ENCODE measurements at regions not wholly inside any gene's neighbourhood (a gene's known extent, or its start where the extent isn't known, plus 50 kb on each side); places are given as distances from the start of the nearest gene placed in this dataset.
"Not testable (repeated sequence)": the region's sequence is repeated elsewhere in the genome, so short reads cannot be mapped to it uniquely, and the experiment has no call there.

- DNase-seq: no peak
Observed at GRCh38 chrX:147468600-147468999, 443.1 kb upstream of the FMR1 start.

GRCh38 chrX:147476008-147476407 is 435.7 kb upstream of the FMR1 start:
- peak; percentile 9 to 32 (median 15) for DNase-seq

- DNase-seq: no peak
Observed at GRCh38 chrX:147478899-147479298, 432.8 kb upstream of the FMR1 start.

DNA sequence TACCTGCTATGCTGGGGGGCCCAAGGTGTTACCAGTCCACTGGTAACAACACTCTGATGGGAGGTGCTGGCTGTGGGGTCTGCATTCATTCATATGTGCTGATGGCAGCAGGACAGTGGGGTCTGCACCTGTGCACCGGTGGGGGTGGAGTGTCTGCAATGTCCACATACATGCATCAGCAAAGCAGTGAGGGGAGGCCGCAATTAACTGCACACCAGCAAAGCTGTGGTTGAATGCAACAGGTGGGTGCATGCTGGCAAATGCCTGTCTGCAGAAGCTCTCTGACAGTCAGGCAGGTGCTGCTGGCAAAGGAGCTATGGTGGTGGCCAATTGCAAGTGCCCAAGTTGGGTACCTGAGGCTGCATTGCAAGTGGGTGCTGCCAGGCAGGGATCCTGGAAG is 426.5 kb upstream of the FMR1 start:
- DNase-seq: no peak

GRCh38 chrX:147494365-147494764 is 417.4 kb upstream of the FMR1 start:
- no peak for DNase-seq

DNA sequence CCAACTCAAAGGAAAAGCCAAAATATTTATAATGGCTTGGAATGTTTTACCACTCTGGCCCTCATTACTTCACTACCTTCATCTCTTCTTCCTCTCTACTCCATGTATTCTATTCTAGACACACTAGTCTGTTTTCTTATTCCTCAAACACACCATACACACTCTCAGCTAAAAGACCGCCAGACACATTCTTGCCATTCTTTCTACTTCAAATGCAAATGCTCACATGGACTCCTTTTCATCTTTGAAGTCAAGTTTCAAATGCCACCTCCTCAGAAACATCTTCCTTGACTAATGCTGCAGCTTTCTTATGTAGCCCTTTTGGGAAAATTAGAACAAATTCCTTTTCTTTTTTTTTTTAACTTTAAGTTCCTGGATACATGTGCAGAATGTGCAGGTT is 412.9 kb upstream of the FMR1 start:
- DNase-seq: no peak

DNA sequence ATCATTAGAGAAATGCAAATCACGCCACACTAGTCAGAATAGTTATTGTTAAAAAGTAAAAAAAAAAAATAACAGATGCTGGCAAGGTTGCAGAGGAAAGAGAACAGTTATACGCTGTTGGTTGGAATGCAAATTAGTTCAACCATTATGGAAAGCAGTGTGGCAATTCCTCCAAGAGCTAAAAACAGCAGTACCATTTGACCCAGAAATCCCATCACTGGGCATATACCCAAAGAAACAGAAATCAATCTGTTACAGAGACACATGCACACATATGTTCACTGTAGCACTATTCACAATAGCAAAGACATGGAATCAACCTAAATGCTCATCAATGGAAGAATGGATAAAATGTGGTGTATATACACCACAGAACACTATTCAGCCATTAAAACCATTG is 388.7 kb upstream of the FMR1 start:
- DNase-seq: no peak

DNA sequence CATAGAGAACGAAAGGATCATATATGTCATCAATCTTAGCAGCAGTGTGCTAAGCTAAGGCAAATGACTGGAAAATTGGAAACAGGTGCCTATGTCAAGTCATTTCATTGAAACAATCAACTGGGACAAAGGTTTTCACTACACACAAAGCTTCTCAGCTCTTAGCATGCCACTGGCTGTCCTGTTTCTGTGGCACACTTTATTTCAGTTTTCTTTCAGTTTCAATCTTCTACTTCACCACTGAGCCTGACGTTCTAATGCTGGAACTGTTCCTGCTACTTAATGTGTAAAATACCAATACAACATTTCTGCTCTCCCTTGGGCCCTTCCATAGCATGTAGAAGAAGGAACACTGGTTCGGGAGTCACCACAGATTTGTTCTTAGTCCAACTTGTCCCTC is 378.3 kb upstream of the FMR1 start:
- no peak for DNase-seq

- DNase-seq: no peak
Observed at GRCh38 chrX:147537172-147537571, 374.5 kb upstream of the FMR1 start.

DNA sequence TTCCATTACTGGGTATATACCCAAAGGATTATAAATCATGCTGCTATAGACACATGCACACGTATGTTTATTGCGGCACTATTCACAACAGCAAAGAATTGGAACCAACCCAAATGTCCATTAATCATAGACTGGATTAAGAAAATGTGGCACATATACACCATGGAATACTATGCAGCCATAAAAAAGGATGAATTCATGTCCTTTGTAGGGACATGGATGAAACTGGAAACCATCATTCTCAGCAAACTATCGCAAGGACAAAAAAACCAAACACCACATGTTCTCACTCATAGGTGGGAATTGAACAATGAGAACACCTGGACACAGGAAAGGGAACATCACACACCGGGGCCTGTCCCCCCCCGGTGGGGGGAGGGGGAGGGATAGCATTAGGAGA is 363.7 kb upstream of the FMR1 start:
- DNase-seq: not testable (repeated sequence)

GRCh38 chrX:147550217-147550616 is 361.5 kb upstream of the FMR1 start:
- peak in 2 of 3 experiments; percentile 10 to 37 for DNase-seq

DNA sequence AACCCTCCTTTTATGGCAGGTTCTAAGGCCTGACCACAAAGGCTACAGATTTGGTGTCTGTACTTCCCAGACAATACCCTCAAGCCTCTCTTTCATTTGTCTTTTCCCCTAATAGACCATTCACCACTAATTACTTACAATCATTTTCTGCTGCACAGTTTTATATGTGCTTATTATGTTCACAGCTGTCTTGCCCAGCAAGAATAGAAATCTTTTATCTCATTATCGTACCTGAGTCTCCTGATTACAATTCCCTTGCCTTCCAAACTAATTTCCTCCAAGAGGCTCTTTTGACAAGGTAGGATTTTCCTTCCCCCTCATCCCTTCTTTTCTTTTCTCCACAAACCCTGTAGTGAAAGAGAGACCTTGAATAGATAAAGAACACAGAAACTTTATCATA is 352.5 kb upstream of the FMR1 start:
- DNase-seq: no peak

GRCh38 chrX:147565237-147565636 is 346.5 kb upstream of the FMR1 start:
- DNase-seq: no peak

DNA sequence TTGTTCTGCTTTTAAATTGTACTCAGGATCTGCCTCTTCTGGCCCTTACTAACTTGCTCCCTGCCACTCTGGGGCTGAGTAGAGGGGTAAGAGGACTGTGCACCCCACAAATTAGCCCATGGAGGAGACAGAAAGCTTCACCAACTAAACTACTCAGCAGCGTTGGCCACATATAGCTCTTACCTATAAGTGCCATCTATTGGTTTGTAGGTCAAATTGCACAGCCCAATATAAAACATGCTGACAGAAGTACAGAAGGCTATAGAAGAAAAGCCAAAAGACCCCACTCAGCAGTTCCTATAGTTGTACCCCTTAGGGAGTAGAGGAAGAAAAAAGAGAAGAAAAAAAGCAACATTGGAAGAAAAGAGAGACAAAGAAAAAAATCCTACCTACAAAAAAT is 341.2 kb upstream of the FMR1 start:
- DNase-seq: no peak

GRCh38 chrX:147573266-147573665 is 338.5 kb upstream of the FMR1 start:
- DNase-seq: no peak

DNA sequence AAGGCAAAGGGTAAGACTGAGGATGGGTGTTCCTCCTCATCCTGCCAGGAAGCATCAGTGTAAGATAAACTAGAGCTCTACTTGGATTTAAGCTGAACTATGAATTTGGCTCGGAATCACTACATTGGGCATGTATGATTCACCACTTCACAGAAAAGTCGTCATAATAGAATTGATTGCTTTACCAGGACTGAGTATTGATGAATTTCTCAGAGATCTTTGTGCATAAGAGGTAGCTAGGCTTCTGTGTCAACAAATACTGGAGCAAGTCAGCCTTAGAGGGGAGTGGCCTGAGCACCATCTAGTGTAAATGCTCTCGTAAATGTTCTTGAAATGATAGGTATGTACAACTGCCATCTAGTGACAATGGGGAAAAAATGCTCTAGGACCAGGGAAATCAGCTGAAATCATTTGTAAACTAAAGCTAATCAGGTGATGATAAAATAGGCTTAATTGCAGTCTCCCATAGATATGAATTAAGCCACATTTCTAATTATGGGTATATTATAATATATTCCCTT is 309.5 kb upstream of the FMR1 start:
- DNase-seq: peak in 1 of 3 experiments; percentile 20

GRCh38 chrX:147626605-147627004 is 285.1 kb upstream of the FMR1 start:
- no peak for DNase-seq

- DNase-seq: no peak
Observed at GRCh38 chrX:147635186-147635585, 276.5 kb upstream of the FMR1 start.

- DNase-seq: no peak
Observed at GRCh38 chrX:147637190-147637589, 274.5 kb upstream of the FMR1 start.

DNA sequence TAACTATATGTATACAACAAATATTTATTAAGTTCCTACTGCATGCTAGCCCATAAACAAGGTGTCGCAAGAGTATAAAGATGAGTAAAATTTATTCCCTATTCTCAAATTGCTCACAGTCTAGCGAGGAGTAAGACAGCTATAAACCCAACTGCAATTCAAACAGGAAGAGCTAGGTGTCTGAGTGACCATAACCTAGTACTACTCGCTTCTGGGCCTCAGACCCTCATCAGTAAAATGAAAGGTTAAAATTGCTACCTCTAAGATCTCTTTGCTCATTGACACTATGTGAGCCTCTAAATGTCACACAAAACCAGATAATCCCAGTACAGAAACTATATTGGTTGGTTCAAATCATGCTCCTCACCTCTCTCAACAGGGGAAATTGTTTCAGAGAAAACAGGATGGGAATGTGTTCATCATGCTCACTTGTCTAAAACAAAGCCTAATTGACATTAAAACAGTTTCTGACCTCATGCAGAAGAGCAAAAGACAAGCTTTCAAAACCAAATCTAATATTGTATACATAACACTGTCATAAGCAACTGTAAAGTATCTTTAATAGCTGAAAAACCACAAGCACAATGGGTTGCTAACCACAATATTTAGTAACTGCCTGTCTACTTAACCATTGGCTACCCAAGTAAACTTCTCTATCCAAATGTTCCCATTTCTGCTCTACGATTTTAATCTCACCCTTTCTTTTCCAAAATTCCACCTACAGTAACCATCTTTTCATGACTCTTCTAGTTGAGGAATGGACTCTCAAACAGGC is 264.6 kb upstream of the FMR1 start:
- no peak for DNase-seq

GRCh38 chrX:147675819-147676218 is 235.9 kb upstream of the FMR1 start:
- DNase-seq: no peak

DNA sequence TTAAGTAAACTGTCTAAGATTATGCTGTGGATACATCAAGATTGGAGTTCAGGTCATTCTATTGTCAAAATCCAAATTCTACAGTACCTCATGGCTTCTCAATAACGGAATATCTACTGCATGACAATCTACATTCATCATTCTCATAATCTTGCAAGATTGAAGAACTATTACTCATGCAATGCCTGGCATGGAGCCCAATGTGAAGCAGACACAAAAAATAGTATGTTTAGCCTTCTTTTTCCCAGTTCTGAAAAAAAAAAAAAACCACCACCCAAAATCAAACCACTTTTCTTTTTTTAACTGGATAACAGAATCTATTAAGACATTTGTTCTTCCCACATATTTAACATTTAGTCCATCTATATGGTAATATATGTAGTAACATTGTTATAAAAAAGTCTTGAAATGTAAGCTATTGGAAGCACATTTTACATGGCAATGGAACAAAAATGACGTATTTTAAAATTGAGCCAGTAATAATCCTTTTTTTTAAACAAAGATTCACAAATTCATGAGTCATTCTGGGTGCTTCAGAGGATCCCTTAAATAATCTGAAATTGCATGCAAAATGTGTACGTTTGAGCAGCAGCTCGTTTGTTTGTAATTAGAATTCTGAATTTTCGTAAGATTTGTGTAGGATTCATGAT is 232.2 kb upstream of the FMR1 start:
- DNase-seq: no peak

DNA sequence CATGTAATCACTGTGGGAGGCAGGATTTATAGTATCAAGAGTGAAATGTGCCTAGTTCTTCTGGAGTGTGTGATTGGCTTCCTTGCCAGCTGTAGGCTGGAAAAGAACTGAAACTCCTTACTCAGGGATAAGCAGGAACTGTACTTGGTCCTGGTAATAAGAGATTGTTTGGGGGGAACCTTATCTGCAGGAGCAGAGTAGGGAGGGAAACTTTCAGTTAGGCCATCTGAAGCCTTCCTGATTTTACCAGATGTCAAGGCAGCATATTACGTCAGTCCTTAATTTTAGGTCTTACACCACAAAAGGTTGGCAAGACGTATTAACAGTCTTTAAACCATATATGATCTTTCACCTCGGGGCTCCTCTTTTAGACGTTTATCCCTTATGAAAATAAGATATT is 231.5 kb upstream of the FMR1 start:
- DNase-seq: no peak

- no peak for DNase-seq
Observed at GRCh38 chrX:147693511-147693910, 218.2 kb upstream of the FMR1 start.

DNA sequence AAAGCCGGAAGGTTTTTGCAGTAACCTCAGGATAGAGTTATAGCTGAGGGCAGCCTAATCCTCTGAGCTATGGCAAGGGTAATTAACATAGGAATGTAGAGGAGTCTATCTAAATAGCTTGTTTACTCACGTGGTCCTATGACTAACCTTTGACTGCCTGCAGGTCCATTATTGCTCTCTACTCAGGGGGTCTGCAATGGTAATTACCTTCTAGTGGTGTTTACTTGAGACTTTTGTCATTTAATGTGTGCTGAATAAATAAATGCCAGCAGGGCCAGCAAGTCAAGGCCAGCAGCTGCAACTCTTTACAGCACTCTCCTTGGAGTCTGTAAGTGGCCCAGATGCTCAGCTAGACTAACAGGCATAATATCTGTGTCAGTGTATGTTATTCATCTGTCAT is 212.7 kb upstream of the FMR1 start:
- DNase-seq: peak in 2 of 3 experiments; percentile 25 to 45
